HCT116 (cell line): ENCODE measurements at regions not wholly inside any gene's neighbourhood (a gene's known extent, or its start where the extent isn't known, plus 50 kb on each side); places are given as distances from the start of the nearest gene placed in this dataset.

Experiments used
- ATAC-seq: fragments of 200-7000 bp; cut with Tn5 transposase; 2 replicates; pipeline ENCODE4 v1.9.1; 2020; ENCODE audit warnings: mild to moderate bottlenecking, moderate library complexity
- BruUV-seq: library from RNA; stranded (reverse); fragments of 400-500 nt; replicated peaks from 2 replicates; lab custom pipeline; 2021; lab: Mats Ljungman, UMichigan
- CTCF ChIA-PET: fragments of 300-600 bp; sonication (Branson Sonifier 250); formaldehyde crosslinking; loops from one replicate; lab custom pipeline; 2021; ENCODE audit warnings: antibody characterized with exemption; lab: Charles Lee
- POLR2A ChIA-PET: fragments of 300-600, 350-600 bp; sonication (Branson Sonifier 250); formaldehyde crosslinking; loops from one replicate; lab custom pipeline; 2021; ENCODE audit warnings: antibody characterized with exemption; lab: Charles Lee
- RAD21 ChIA-PET, 2 experiments: fragments of 300-600 bp; sonication (Branson Sonifier 250); formaldehyde crosslinking; loops; one replicate each; lab custom pipeline; 2023; ENCODE audit warnings: low total read pairs in 2 of 2; ENCODE audit not compliant: uncharacterized antibody in 2 of 2, unreplicated experiment in 2 of 2, low non-redundant PET in 1 of 2; lab: Charles Lee
- DNase-seq: peaks from one replicate; pipeline ENCODE4 v3.0.0-alpha.2; 2010; ENCODE audit warnings: low read depth, low spot score
- H2AFZ ChIP-seq: fragments of 200-600 bp; shearing (Covaris generic), sonication (generic); 2 replicates; pipeline ENCODE4 v1.6.1; 2017; ENCODE audit warnings: low read depth, mixed run types, mixed read lengths, antibody characterized with exemption, low read length; ENCODE audit not compliant: poor library complexity, severe bottlenecking
- H3K27ac ChIP-seq: 2 replicates; pipeline ENCODE4 v1.5.1; 2012; ENCODE audit warnings: low read depth, low read length
- H3K27me3 ChIP-seq: fragments of 200-600 bp; sonication (generic); 2 replicates; pipeline ENCODE4 v1.6.1; 2016; ENCODE audit warnings: mixed run types, low read length, mixed read lengths; ENCODE audit not compliant: insufficient read depth
- H3K36me3 ChIP-seq, 2 experiments: fragments of 200-500 bp in 1 of 2; fragments of 200-600 bp in 1 of 2; sonication (Bioruptor generic) in 1 of 2; sonication (generic) in 1 of 2; 2 replicates each; pipeline versions ENCODE4 v1.5.1 to v1.6.1; 2014 to 2016; ENCODE audit warnings: low read length in 2 of 2, inconsistent platforms in 1 of 2, mixed read lengths in 1 of 2, mixed run types in 1 of 2; ENCODE audit not compliant: insufficient read depth in 2 of 2, control insufficient read depth in 1 of 2
- H3K4me1 ChIP-seq, 2 experiments: fragments of 200-600 bp in 1 of 2; sonication (generic) in 1 of 2; 2 replicates each; pipeline versions ENCODE4 v1.5.1 to v1.6.1; 2012 to 2017; ENCODE audit warnings: low read length in 2 of 2, inconsistent platforms in 1 of 2, mild to moderate bottlenecking in 1 of 2, mixed read lengths in 1 of 2, mixed run types in 1 of 2, moderate library complexity in 1 of 2; ENCODE audit not compliant: insufficient read depth in 2 of 2, control insufficient read depth in 1 of 2
- H3K4me2 ChIP-seq: fragments of 200-600 bp; sonication (generic); 2 replicates; pipeline ENCODE4 v1.6.1; 2017; ENCODE audit warnings: mixed run types, low read length, mixed read lengths
- H3K4me3 ChIP-seq, 2 experiments: fragments of 200-600 bp in 1 of 2; sonication (generic) in 1 of 2; replicated peaks in 1 of 2; 2 replicates each; pipeline ENCODE4 v1.5.1; 2011 to 2016; ENCODE audit warnings: low read length in 2 of 2, control low read depth in 1 of 2, low read depth in 1 of 2, mild to moderate bottlenecking in 1 of 2, mixed read lengths in 1 of 2, mixed run types in 1 of 2
- H3K79me2 ChIP-seq: fragments of 200-600 bp; sonication (generic); 2 replicates; pipeline ENCODE4 v1.6.1; 2017; ENCODE audit warnings: mild to moderate bottlenecking, mixed run types, low read length, moderate library complexity, mixed read lengths; ENCODE audit not compliant: insufficient read depth
- H3K9ac ChIP-seq: fragments of 200-600 bp; sonication (generic); 2 replicates; pipeline ENCODE4 v1.6.1; 2016; ENCODE audit warnings: low read length, mixed read lengths
- H3K9me2 ChIP-seq: fragments of 200-600 bp; sonication (generic), shearing (Covaris generic); 2 replicates; pipeline ENCODE4 v1.6.1; 2017; ENCODE audit warnings: mixed run types, mild to moderate bottlenecking, moderate library complexity; ENCODE audit not compliant: insufficient read depth
- H3K9me3 ChIP-seq, 2 experiments: fragments of 200-500 bp in 1 of 2; fragments of 200-600 bp in 1 of 2; sonication (Bioruptor generic) in 1 of 2; sonication (generic) in 1 of 2; 2 replicates each; pipeline ENCODE4 v1.6.1; 2014 to 2017; ENCODE audit warnings: low read length in 2 of 2, mixed read lengths in 2 of 2, inconsistent platforms in 1 of 2, low read depth in 1 of 2, mild to moderate bottlenecking in 1 of 2, mixed run types in 1 of 2, moderate library complexity in 1 of 2; ENCODE audit not compliant: control insufficient read depth in 1 of 2, insufficient read depth in 1 of 2
- H4K20me1 ChIP-seq: fragments of 200-600 bp; sonication (generic), shearing (Covaris generic); 2 replicates; pipeline ENCODE4 v1.6.1; 2017; ENCODE audit warnings: mixed run types, mild to moderate bottlenecking, moderate library complexity; ENCODE audit not compliant: insufficient read depth
- ATF3 ChIP-seq: IDR thresholded peaks from 2 replicates; pipeline ENCODE4 v1.6.1; 2012
- CBX3 ChIP-seq: IDR thresholded peaks from 2 replicates; pipeline ENCODE4 v1.6.1; 2012; ENCODE audit warnings: low read depth
- CEBPB ChIP-seq: IDR thresholded peaks from 2 replicates; pipeline ENCODE4 v1.6.1; 2012; ENCODE audit warnings: low read depth
- CTCF ChIP-seq, 3 experiments: fragments of 200-600 bp in 1 of 3; sonication (generic) in 1 of 3; IDR thresholded peaks in 2 of 3; conservative IDR thresholded peaks in 1 of 3; 2 replicates each; pipeline ENCODE4 v1.5.1; 2012 to 2017; ENCODE audit warnings: low read depth in 2 of 3, low read length in 2 of 3, antibody characterized with exemption in 1 of 3, borderline replicate concordance in 1 of 3, control low read depth in 1 of 3, mild to moderate bottlenecking in 1 of 3, mixed read lengths in 1 of 3, mixed run types in 1 of 3, moderate library complexity in 1 of 3; ENCODE audit not compliant: insufficient read depth in 1 of 3
- ELF1 ChIP-seq: IDR thresholded peaks from 2 replicates; pipeline ENCODE4 v1.6.1; 2012; ENCODE audit warnings: low read depth, borderline replicate concordance
- EZH2phosphoT487 ChIP-seq: fragments of 200-600 bp; IDR thresholded peaks from 2 replicates; pipeline ENCODE4 v1.6.1; 2018; ENCODE audit warnings: antibody characterized with exemption, borderline replicate concordance
- JUND ChIP-seq: IDR thresholded peaks from 2 replicates; pipeline ENCODE4 v1.6.1; 2012
- POLR2A ChIP-seq: IDR thresholded peaks from 2 replicates; pipeline ENCODE4 v1.7.0; 2011; ENCODE audit warnings: borderline replicate concordance; ENCODE audit not compliant: insufficient read depth, insufficient read length; ENCODE audit errors: extremely low read depth
- POLR2AphosphoS5 ChIP-seq: IDR thresholded peaks from 2 replicates; pipeline ENCODE4 v1.6.1; 2011; ENCODE audit warnings: mild to moderate bottlenecking, low read depth, low read length, moderate library complexity
- RAD21 ChIP-seq: IDR thresholded peaks from 2 replicates; pipeline ENCODE4 v1.6.1; 2012; ENCODE audit warnings: low read depth, mild to moderate bottlenecking
- REST ChIP-seq: IDR thresholded peaks from 2 replicates; pipeline ENCODE4 v1.6.1; 2012; ENCODE audit warnings: low read depth
- SP1 ChIP-seq: IDR thresholded peaks from 2 replicates; pipeline ENCODE4 v1.6.1; 2012; ENCODE audit warnings: low read depth
- SRF ChIP-seq: IDR thresholded peaks from 2 replicates; pipeline ENCODE4 v1.6.1; 2012; ENCODE audit warnings: low read depth
- TCF7L2 ChIP-seq: IDR thresholded peaks from 2 replicates; pipeline ENCODE4 v1.7.0; 2011; ENCODE audit warnings: borderline replicate concordance, inconsistent platforms; ENCODE audit not compliant: insufficient read depth, insufficient read length; ENCODE audit errors: extremely low read depth
- ZFX ChIP-seq: fragments of 450-650 bp; IDR thresholded peaks from 2 replicates; pipeline ENCODE4 v1.6.1; 2017
- intact Hi-C: fragments of 100-400 bp; cut with micrococcal nuclease; formaldehyde crosslinking; loops from 2 replicates; pipeline ENCODE4 v1.10.0; 2022

GRCh38 chr2:186399082-186399644, 86.9 kb upstream of the ZC3H15 start:
- intact Hi-C loops: no loop called here
- H3K9me3 ChIP-seq: no peaks in the 10 kb centered on the region
- H3K79me2 ChIP-seq: no peaks in the 10 kb centered on the region
- no peak overlapping the region for H3K4me2 ChIP-seq
- no peaks in the 10 kb centered on the region for H3K4me1 ChIP-seq
- H3K27ac ChIP-seq: no peak overlapping the region
- no peak overlapping the region for H3K9ac ChIP-seq
- ATAC-seq (no peak), DNase-seq (no peak)
- H4K20me1 ChIP-seq: no peaks in the 10 kb centered on the region
- TF ChIP-seq CTCF (IDR thresholded peaks at IDR 0.05 in 2 of 3, conservative IDR thresholded peaks at IDR 0.05 in 1 of 3; ENCODE audit: borderline replicate concordance in 1 of 3, insufficient read depth in 1 of 3, low read depth in 2 of 3, low read length in 2 of 3) (no peak), ELF1 (no peak), ZFX (no peak), ATF3 (no peak), POLR2AphosphoS5 (no peak)
- ChIA-PET POLR2A (no interaction called here), CTCF (interaction anchor here (0.7 kb wide), 1 partner anchor 11 kb away, joined by 3 read pairs; no protein-coding TSS in a partner anchor), RAD21 (no interaction called here)
- H3K36me3 ChIP-seq: no peaks in the 10 kb centered on the region
- no peaks in the 10 kb centered on the region for H3K27me3 ChIP-seq
- H3K4me3 ChIP-seq: no peak overlapping the region
- H3K9me2 ChIP-seq: no peaks in the 10 kb centered on the region
- BruUV-seq: no TSS peak
- no peak overlapping the region for H2AFZ ChIP-seq

GRCh38 chr2:186405842-186406241, 80.2 kb upstream of the ZC3H15 start:
- no TSS peak for BruUV-seq
- no peak overlapping the region for H3K27ac ChIP-seq
- no peak overlapping the region for H3K9ac ChIP-seq
- no peaks in the 10 kb centered on the region for H3K9me3 ChIP-seq
- ChIA-PET CTCF (no interaction called here), RAD21 (no interaction called here), POLR2A (no interaction called here)
- no peaks in the 10 kb centered on the region for H3K79me2 ChIP-seq
- no peaks in the 10 kb centered on the region for H3K9me2 ChIP-seq
- no peaks in the 10 kb centered on the region for H4K20me1 ChIP-seq
- TF ChIP-seq SP1: no peak
- TF ChIP-seq CEBPB: no peak
- TF ChIP-seq REST: no peak
- TF ChIP-seq CBX3: no peak
- TF ChIP-seq SRF: no peak
- no peak for TF ChIP-seq TCF7L2
- no peak for TF ChIP-seq RAD21
- no peak for TF ChIP-seq ATF3
- no peak for TF ChIP-seq JUND
- no peak for TF ChIP-seq POLR2A
- no peak for TF ChIP-seq EZH2phosphoT487
- DNase-seq (no peak), ATAC-seq (no peak)
- no peak overlapping the region for H3K4me3 ChIP-seq
- H3K4me1 ChIP-seq: no peaks in the 10 kb centered on the region
- H3K27me3 ChIP-seq: no peaks in the 10 kb centered on the region
- H3K36me3 ChIP-seq: no peaks in the 10 kb centered on the region
- H3K4me2 ChIP-seq: no peak overlapping the region
- intact Hi-C loops: no loop called here
- no peak overlapping the region for H2AFZ ChIP-seq
